GM12874 (cell line): ENCODE measurements at regions not wholly inside any gene's neighbourhood (a gene's known extent, or its start where the extent isn't known, plus 50 kb on each side); places are given as distances from the start of the nearest gene placed in this dataset.

Source experiments
- CTCF ChIP-seq: IDR thresholded peaks from 2 replicates; pipeline ENCODE4 v1.5.1; 2011; ENCODE audit warnings: low read depth, mild to moderate bottlenecking, control low read depth, low read length, moderate library complexity; ENCODE audit not compliant: insufficient read depth

- no peak for TF ChIP-seq CTCF
Observed at GRCh38 chr17:15081008-15081407, 184.1 kb downstream of the PMP22 start.

DNA sequence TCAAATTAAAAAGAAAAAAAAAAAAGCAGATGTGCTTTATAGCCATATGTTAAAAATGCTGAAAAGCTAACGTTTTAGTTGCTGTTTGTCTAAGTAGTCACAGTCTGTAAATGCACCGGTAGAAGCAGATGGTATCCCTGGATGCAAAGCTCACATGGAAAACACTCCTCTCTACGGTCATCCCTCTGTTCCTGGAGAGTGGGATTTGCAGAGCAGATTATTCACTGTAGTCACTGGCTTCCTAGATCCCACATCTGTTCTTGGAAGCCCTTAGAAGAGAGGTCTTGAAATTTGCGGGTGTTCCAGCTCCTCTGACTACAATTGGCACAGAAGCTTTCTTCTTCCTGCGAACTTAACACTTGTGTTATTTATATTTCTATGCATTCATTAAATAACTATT lies 186.6 kb downstream of the PMP22 start:
- TF ChIP-seq CTCF = no peak

DNA sequence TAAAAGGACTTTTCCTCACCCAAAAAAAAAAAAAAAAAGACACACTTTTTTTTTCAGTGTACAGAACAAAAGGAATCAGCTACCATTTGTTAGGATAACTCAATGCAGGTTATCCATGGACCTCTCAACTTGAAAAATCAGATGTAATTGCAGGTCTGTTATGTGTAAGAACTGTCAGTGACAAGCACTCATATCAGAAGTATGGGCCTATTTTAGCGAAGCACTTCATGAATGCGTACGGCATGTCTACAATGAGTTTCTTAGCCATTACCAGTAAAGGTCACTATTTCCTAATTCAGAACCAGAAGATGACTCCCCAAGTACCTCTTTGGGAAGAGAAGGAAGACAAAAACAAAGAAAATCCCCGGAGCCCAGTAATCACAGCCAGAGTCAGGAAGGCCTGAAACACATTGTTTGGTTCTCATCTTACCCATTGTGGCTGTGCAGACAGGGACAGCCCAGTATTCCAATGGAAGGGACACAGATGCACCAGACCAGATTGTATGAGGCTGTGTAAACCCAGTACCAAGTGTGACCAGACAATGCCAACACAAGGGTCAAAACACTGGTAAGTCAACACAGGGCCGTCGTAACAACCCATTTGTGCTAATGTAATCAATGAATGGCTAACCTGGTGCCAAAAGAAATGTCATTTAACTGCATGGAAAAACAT lies 188.0 kb downstream of the PMP22 start:
- no peak for TF ChIP-seq CTCF

DNA sequence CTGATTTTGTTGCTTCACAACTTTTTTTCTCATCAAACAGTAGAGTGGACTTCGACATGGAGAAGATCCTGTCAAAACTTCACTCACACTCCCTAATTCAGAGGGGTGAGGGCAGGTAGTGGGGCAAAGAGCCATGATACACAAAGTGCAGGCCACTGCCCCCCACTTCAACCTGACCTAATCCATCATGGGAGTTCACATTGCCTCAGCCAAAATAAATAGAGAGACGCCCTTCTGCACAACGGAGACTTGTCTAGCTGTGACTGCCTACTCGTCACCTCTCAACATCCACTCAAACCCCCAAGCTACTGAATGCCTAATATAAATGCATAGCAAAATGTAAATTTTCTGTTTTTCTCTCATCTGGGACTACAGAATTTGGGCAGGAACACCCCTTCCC lies 213.2 kb downstream of the PMP22 start:
- no peak for TF ChIP-seq CTCF

GRCh38 chr17:15049795-15050160 lies 215.3 kb downstream of the PMP22 start:
- no peak for TF ChIP-seq CTCF

- TF ChIP-seq CTCF = no peak
Observed at GRCh38 chr17:15048933-15049794, 216.0 kb downstream of the PMP22 start.

GRCh38 chr17:15048381-15048780 lies 216.7 kb downstream of the PMP22 start:
- no peak for TF ChIP-seq CTCF
